Stimulated activated memory B cell treated with anti-CD40 and anti-IgM and Interleukin-4, amounts not matched to agents 10 μg/mL and 1 μg/mL and 100 μg/mL, for 72 hours (primary cell): ENCODE measurements at regions not wholly inside any gene's neighbourhood (a gene's known extent, or its start where the extent isn't known, plus 50 kb on each side); places are given as distances from the start of the nearest gene placed in this dataset.

Experiments used
- ATAC-seq: fragments of 150-1000 bp; cut with Tn5 transposase; 2 replicates; pipeline ENCODE4 v1.10.0; 2021
- H3K27ac Mint-ChIP-seq: one replicate; pipeline ENCODE4 v1.8.0; 2022; ENCODE audit warnings: mild to moderate bottlenecking, mixed read lengths
- H3K27me3 Mint-ChIP-seq: one replicate; pipeline ENCODE4 v1.8.0; 2022; ENCODE audit warnings: mixed read lengths
- H3K36me3 Mint-ChIP-seq: one replicate; pipeline ENCODE4 v1.8.0; 2022; ENCODE audit warnings: mixed read lengths
- H3K4me1 Mint-ChIP-seq: one replicate; pipeline ENCODE4 v1.8.0; 2022; ENCODE audit warnings: mixed read lengths
- H3K4me3 Mint-ChIP-seq: one replicate; pipeline ENCODE4 v1.8.0; 2022; ENCODE audit warnings: mild to moderate bottlenecking, moderate library complexity, mixed read lengths
- H3K9me3 Mint-ChIP-seq: one replicate; pipeline ENCODE4 v1.8.0; 2022; ENCODE audit warnings: mixed read lengths

- H3K4me3 Mint-ChIP-seq = no peak overlapping the region
- no peaks in the 10 kb centered on the region for H3K27me3 Mint-ChIP-seq
- no peak for ATAC-seq
- H3K9me3 Mint-ChIP-seq = no peaks in the 10 kb centered on the region
- H3K36me3 Mint-ChIP-seq = no peaks in the 10 kb centered on the region
- no peaks in the 10 kb centered on the region for H3K4me1 Mint-ChIP-seq
- H3K27ac Mint-ChIP-seq = no peak overlapping the region
Measured at GRCh38 chr2:56478027-56478426, 294.2 kb downstream of the CCDC85A start.

DNA sequence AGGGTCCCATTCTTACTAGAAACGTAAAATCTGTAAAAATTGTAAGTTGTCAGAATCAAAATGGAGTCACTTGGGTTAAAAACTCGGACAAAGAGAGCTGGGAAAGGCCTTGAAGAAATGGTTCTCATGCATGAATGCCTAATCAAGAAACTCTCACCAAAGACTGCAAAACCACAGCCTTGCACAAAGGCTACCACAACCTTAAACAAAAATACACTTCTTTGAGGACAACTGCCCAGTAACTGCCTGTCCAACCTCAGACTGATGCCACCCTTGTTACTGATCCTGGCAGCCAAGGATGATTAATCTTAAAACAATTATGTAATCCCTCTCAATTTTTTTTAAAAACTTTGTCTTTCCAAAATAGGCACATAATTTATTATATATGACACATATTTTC is 299.3 kb downstream of the CCDC85A start:
- no peaks in the 10 kb centered on the region for H3K27me3 Mint-ChIP-seq
- ATAC-seq = no peak
- H3K9me3 Mint-ChIP-seq = no peaks in the 10 kb centered on the region
- H3K36me3 Mint-ChIP-seq = no peaks in the 10 kb centered on the region
- no peak overlapping the region for H3K4me3 Mint-ChIP-seq
- no peak overlapping the region for H3K27ac Mint-ChIP-seq
- no peaks in the 10 kb centered on the region for H3K4me1 Mint-ChIP-seq

- Mint-ChIP-seq H3K27ac (no peak overlapping the region), H3K36me3 (no peaks in the 10 kb centered on the region), H3K4me3 (no peak overlapping the region), H3K27me3 (no peaks in the 10 kb centered on the region), H3K9me3 (peaks cover 3% of the 10 kb centered on the region), H3K4me1 (no peaks in the 10 kb centered on the region)
- ATAC-seq = no peak
Measured at GRCh38 chr2:56484906-56485305, 301.1 kb downstream of the CCDC85A start.

GRCh38 chr2:56500317-56500716 is 316.5 kb downstream of the CCDC85A start:
- Mint-ChIP-seq H3K9me3 (peaks cover 21% of the 10 kb centered on the region), H3K27me3 (no peaks in the 10 kb centered on the region), H3K4me1 (no peaks in the 10 kb centered on the region), H3K27ac (no peak overlapping the region), H3K36me3 (no peaks in the 10 kb centered on the region), H3K4me3 (no peak overlapping the region)
- ATAC-seq = no peak

- ATAC-seq = no peak
- no peak overlapping the region for H3K4me3 Mint-ChIP-seq
- peaks cover 11% of the 10 kb centered on the region for H3K9me3 Mint-ChIP-seq
- H3K4me1 Mint-ChIP-seq = no peaks in the 10 kb centered on the region
- H3K27ac Mint-ChIP-seq = no peak overlapping the region
- no peaks in the 10 kb centered on the region for H3K36me3 Mint-ChIP-seq
- no peaks in the 10 kb centered on the region for H3K27me3 Mint-ChIP-seq
Measured at GRCh38 chr2:56502616-56503015, 318.8 kb downstream of the CCDC85A start.

DNA sequence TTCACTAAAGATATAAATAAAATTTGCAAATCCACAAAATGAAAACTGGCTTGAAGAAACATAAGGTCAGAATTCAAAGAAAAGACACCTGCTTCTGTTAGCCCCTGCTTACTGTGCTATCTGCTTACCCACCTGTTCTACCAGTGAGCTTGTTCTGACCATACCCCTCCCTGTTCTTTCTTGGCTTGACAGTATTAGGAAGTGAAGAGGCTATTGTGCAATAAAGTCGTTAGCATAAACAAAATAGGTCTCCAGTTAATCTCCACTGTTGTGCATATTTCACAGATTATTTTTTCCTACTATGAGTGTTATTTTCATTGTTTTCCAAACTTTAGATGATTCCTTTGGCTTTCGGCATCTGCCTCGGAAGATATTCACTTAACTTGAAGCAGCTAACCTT is 322.1 kb downstream of the CCDC85A start:
- Mint-ChIP-seq H3K27ac (no peak overlapping the region), H3K36me3 (no peaks in the 10 kb centered on the region), H3K4me3 (no peak overlapping the region), H3K27me3 (no peaks in the 10 kb centered on the region), H3K4me1 (no peaks in the 10 kb centered on the region), H3K9me3 (no peaks in the 10 kb centered on the region)
- ATAC-seq = no peak

GRCh38 chr2:56508662-56509061 is 324.9 kb downstream of the CCDC85A start:
- H3K9me3 Mint-ChIP-seq = no peaks in the 10 kb centered on the region
- no peaks in the 10 kb centered on the region for H3K4me1 Mint-ChIP-seq
- H3K36me3 Mint-ChIP-seq = no peaks in the 10 kb centered on the region
- no peak overlapping the region for H3K4me3 Mint-ChIP-seq
- no peaks in the 10 kb centered on the region for H3K27me3 Mint-ChIP-seq
- H3K27ac Mint-ChIP-seq = no peak overlapping the region
- no peak for ATAC-seq

DNA sequence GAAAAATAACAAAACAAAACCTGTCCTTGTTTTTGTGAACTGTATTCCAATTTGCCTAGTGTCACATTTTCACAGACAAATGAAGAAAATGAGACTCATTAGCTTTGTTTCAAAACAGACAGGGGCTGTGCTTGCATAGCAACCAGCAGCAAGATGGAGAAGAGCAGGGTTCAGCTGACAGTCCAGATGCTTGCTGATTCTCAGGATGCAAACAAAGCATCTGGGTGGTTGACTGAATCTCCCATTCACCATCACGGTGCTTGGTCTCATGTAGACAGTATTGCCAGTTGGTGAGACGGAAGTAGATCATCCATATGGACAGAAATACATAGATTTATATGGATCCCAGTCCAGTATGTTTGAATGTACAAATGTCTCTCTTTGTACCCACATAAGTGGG is 326.8 kb downstream of the CCDC85A start:
- Mint-ChIP-seq H3K9me3 (no peaks in the 10 kb centered on the region), H3K27me3 (no peaks in the 10 kb centered on the region), H3K4me1 (no peaks in the 10 kb centered on the region), H3K4me3 (no peak overlapping the region), H3K27ac (no peak overlapping the region), H3K36me3 (no peaks in the 10 kb centered on the region)
- ATAC-seq = no peak

DNA sequence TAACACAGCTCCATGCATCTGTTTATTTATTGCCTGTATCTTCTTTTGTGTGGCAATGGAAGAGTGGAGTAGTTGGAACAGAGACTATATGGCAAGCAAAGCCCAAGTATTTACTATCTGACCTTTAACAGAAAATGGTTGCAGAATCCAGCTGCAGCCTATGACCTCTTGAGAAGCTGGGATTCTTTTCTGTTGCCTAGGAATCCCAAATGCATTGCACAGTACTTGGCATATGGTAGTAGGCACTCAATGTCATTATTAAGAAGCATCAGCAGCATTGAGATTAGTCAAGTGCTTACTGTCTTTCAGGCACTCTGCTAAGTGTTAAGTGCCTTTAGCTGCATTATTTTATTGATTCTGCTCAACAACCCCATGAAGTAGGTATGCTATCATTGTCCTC is 331.6 kb downstream of the CCDC85A start:
- ATAC-seq = no peak

DNA sequence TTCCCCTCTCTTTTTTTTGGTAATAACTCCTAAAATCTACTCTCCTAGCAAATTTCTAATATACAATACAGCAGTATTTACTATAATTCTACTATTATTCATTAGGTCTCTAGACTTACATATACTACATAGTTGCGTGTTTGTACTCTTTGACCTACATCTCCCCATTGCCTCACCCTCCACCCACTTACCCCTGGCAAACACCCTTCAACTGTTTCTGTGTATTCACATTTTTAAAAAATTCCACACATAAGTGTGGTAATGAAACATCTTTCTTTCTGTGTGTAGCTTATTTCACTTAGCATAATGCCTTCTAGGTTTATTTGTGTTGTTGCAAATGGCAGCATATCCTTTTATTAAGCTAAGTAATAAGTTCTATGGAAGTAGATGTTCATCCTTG is 336.0 kb downstream of the CCDC85A start:
- H3K27ac Mint-ChIP-seq = no peak overlapping the region
- no peaks in the 10 kb centered on the region for H3K4me1 Mint-ChIP-seq
- ATAC-seq = no peak
- H3K9me3 Mint-ChIP-seq = peaks cover 5% of the 10 kb centered on the region
- no peaks in the 10 kb centered on the region for H3K36me3 Mint-ChIP-seq
- no peaks in the 10 kb centered on the region for H3K27me3 Mint-ChIP-seq
- no peak overlapping the region for H3K4me3 Mint-ChIP-seq

More for the DNA sequence above, 331.6 kb downstream of the CCDC85A start:
- H3K27me3 Mint-ChIP-seq = no peaks in the 10 kb centered on the region
- H3K27ac Mint-ChIP-seq = no peak overlapping the region
- H3K9me3 Mint-ChIP-seq = no peaks in the 10 kb centered on the region
- no peaks in the 10 kb centered on the region for H3K4me1 Mint-ChIP-seq
- H3K4me3 Mint-ChIP-seq = no peak overlapping the region
- no peaks in the 10 kb centered on the region for H3K36me3 Mint-ChIP-seq

DNA sequence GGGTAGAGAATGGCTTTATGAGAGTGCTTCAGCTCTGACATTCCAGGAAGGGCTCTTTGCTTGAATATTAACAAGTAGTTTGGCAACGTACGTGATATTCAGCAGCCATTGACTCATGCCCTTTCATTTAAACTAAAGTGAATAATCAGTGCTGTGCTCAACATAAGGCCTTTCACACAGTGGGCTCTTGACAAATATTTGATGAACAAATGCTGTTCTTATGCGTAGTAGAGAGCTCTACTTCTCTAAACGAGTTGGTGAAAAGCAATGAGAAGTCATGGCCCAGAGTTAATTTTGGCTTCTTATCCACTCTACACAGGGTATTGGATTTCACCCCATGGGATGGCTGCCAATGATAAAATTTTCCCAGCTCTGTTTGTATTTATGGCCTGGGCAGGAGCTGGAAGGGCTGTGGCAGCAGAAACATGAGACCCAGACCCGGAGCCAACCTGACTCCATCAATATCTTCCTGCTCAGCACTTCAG is 338.9 kb downstream of the CCDC85A start:
- H3K36me3 Mint-ChIP-seq = no peaks in the 10 kb centered on the region
- peaks cover 5% of the 10 kb centered on the region for H3K9me3 Mint-ChIP-seq
- no peaks in the 10 kb centered on the region for H3K27me3 Mint-ChIP-seq
- ATAC-seq = no peak
- no peak overlapping the region for H3K4me3 Mint-ChIP-seq
- no peak overlapping the region for H3K27ac Mint-ChIP-seq
- no peaks in the 10 kb centered on the region for H3K4me1 Mint-ChIP-seq

GRCh38 chr2:56523816-56524215 is 340.0 kb downstream of the CCDC85A start:
- Mint-ChIP-seq H3K9me3 (peaks cover 5% of the 10 kb centered on the region), H3K4me1 (no peaks in the 10 kb centered on the region), H3K27ac (no peak overlapping the region), H3K4me3 (no peak overlapping the region), H3K36me3 (no peaks in the 10 kb centered on the region), H3K27me3 (no peaks in the 10 kb centered on the region)
- no peak for ATAC-seq

GRCh38 chr2:56531668-56532420 is 348.1 kb downstream of the CCDC85A start:
- no peaks in the 10 kb centered on the region for H3K4me1 Mint-ChIP-seq
- no peaks in the 10 kb centered on the region for H3K27me3 Mint-ChIP-seq
- H3K36me3 Mint-ChIP-seq = no peaks in the 10 kb centered on the region
- H3K27ac Mint-ChIP-seq = no peak overlapping the region
- no peak for ATAC-seq
- H3K4me3 Mint-ChIP-seq = no peak overlapping the region
- no peaks in the 10 kb centered on the region for H3K9me3 Mint-ChIP-seq

DNA sequence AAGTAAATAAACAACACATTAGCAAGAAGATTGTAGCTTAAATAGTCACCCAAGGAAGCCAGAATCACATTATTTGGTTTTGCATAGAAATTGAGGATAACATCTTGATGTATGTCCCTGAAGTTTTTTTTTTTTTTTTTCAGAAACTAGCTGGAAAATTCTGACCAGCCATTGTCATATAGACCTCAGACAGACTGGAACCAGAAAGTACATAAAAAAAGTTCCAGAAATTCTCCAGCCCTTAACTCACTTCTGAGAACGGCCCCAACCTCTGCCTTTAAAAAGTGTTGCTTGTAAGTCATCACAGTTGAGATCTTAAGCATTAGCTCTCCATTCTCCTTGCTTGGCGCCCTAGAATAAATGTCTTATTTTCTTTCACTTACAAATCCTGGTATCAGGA is 350.5 kb downstream of the CCDC85A start:
- no peak for ATAC-seq
- H3K27ac Mint-ChIP-seq = no peak overlapping the region
- H3K27me3 Mint-ChIP-seq = no peaks in the 10 kb centered on the region
- no peak overlapping the region for H3K4me3 Mint-ChIP-seq
- peaks cover 8% of the 10 kb centered on the region for H3K9me3 Mint-ChIP-seq
- no peaks in the 10 kb centered on the region for H3K36me3 Mint-ChIP-seq
- no peaks in the 10 kb centered on the region for H3K4me1 Mint-ChIP-seq

- Mint-ChIP-seq H3K27ac (no peak overlapping the region), H3K36me3 (no peaks in the 10 kb centered on the region), H3K9me3 (peaks cover 12% of the 10 kb centered on the region), H3K4me3 (no peak overlapping the region), H3K4me1 (no peaks in the 10 kb centered on the region), H3K27me3 (no peaks in the 10 kb centered on the region)
- ATAC-seq = no peak
Measured at GRCh38 chr2:56537756-56538155, 354.0 kb downstream of the CCDC85A start.

GRCh38 chr2:56539618-56540017 is 355.8 kb downstream of the CCDC85A start:
- Mint-ChIP-seq H3K4me1 (no peaks in the 10 kb centered on the region), H3K4me3 (no peak overlapping the region), H3K9me3 (peaks cover 12% of the 10 kb centered on the region), H3K27ac (no peak overlapping the region), H3K36me3 (no peaks in the 10 kb centered on the region), H3K27me3 (no peaks in the 10 kb centered on the region)
- no peak for ATAC-seq
